ENCODE measurements at regions not wholly inside any gene's neighbourhood (a gene's known extent, or its start where the extent isn't known, plus 50 kb on each side); places are given as distances from the start of the nearest gene placed in this dataset.

DNA sequence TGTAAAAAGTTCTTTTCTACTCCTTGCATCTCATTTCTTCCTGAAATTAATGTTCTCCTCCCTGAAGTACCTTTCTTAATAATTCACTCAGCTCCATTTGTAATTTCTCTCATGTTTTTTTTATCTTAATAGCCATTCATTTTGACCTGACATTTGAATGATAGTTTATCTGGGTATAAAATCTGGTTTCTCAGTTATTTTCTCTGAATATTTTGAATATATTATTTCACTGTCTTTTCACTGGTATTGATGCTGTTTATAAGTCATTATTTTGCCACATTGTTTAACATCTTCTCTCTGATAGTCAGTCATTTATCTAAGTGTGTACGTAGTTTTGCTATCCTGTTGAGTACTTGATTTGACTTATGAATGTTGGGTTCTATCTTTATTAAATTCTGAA, 68.8 kb upstream of the ARHGAP18 start:
- no peak for DNase-seq

DNA sequence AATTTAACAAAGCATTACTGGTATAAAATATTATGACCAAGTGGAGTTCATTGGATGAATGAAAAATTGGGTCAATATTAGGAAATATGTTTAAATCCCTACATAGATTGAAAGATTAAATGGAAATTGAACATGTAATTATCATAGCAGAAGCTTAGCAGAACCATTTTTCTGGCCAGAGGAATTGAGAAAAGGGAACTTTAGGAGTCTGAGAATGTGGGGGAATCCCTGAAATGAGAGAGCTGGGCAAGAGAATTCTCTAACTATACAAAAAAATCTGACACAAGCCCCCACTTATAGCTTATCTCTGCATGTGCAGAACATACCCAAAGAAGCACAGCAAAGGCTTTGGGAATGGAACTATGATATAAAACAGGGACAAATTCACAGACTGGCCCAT, 67.4 kb upstream of the ARHGAP18 start:
- no peak for DNase-seq

DNA sequence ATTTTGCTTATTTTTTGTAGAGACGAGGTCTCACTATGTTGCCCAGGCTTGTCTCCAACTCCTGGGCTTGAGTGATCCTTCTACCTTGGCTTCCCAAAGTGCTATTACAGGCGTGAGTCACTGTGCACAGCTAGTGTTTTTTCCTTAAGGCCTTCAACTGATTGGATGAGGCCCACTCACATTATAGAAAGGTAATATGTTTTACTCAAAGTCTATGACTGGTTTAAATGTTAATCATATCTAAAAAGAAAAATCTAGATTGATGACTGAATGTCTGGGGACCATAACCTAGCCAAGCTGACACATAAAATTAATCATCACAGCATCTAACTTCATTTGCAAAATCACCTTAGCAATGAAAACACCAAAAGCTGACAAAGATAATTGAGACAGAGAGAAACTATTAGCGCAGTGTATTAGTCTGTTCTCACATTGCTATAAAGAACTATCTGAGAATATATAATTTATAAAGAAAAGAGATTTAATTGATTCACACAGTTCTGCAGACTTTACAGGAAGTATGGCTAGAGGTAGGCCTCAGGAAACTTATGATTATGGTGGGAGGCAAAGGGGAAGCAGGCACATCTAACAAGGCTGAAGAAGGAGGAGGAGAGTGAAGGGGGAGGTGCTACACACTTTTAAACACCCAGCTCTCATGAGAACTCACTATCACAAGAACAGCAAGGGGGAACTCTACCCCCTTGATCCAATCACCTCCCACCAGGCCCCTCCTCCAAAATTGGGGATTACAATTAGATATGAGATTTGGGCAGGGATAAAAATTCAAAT, 66.8 kb upstream of the ARHGAP18 start:
- DNase-seq, result no peak

DNA sequence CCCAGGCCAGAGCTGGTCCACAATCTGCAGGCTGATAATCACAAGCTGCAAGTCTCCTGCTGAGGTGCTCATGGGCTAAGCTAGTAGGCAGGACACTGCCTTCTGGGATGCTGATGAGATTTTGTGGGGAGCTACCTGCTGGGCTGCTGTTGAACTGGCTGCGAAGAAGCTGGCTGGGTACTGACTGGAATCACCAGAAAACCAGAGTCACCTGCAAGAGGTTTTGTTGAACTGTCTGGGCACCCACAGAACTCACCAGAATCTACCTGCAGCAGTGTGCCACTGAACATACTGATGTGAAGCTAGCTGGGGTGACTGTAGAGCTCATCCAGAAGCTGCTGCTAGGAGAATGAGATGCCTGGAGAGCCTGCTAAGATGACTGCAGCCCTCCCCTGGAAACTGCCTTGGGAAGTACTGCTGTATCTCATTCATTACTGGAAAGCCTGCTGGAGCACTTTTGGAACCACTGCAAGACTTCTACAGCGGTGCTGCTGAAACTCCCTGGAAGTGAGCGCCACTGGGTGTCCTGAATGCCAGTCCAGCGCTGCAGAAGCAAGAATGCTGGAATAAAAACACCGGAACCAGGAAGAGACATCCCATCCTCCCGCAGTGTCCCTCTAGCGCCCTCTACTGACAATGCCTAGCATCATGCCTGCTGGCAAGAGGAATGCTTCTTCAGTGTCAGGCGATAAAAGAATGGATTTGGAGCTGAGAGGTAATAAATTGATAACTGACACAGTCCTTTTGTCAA, 64.9 kb upstream of the ARHGAP18 start:
- peak; percentile 65 for DNase-seq

DNA sequence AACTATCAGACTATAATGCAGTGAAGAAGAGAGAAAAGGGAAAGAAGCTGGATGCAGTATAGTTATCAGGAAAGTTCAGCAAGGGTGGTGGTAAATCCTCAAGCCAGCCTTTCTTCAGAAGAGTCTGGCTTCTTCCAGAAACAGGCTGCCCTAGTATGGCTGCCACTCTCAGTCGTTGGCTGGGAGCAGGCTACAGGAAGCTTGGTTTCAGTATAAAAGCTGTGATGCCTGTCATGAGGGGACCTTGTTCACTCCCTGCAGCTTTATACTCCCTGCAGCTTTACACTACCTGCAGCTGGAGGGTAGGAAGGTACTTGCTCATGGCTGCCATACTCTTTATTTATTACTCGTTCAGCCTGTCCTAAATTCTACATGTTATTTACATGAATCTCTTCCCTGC, 63.3 kb upstream of the ARHGAP18 start:
- DNase-seq, result no peak

DNA sequence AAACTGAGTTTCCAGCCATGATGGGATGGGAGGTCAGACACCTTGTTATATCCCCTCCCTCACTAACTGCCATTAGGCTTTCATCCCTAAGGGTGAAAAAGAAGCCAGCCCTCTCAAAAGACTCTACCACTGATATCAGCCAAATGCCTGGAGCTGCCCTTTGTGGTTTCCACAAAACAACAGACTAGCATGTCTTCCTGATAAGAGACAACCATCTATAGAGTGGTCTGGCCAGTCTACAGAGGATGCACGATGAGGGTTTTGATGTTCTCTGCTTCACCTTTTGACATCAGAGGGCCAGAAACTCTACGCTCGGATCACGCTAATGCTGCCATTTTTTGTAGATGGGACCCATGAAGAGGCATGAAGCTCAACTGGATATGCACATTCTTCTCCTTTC, 61.7 kb upstream of the ARHGAP18 start:
- DNase-seq, result no peak

DNA sequence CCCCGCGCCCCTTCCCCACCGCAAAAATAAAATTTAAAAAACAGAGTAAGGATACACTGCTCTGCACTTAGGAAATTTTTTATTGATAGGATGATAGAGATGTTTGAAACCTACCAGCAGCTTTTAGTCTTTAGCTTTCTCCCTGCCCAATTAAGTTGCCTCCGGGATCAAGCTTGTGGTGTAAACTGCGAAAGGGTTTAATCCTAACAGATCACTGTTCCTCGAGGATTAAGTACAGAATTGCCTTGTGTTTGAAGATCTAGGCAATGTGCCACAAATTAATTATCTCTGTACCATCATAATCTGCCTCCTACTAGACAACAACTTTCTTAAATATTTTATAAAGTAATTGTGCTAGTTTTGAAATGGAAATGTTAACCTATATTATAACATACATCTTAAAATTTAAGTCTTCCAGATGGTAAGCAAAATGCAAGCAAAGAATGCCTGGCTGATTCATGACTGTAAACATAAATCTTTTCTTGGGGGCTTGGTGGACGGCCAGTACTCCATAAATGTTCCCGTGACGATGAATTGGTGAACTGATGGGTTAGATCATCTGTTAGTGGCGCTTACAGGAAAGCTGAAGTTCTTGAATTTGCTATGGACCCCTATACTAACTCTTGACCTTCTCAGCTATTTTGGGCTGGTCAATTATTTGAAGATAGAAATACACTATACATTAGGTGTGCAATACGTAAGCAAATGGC, 58.0 kb upstream of the ARHGAP18 start:
- DNase-seq, result no peak

DNA sequence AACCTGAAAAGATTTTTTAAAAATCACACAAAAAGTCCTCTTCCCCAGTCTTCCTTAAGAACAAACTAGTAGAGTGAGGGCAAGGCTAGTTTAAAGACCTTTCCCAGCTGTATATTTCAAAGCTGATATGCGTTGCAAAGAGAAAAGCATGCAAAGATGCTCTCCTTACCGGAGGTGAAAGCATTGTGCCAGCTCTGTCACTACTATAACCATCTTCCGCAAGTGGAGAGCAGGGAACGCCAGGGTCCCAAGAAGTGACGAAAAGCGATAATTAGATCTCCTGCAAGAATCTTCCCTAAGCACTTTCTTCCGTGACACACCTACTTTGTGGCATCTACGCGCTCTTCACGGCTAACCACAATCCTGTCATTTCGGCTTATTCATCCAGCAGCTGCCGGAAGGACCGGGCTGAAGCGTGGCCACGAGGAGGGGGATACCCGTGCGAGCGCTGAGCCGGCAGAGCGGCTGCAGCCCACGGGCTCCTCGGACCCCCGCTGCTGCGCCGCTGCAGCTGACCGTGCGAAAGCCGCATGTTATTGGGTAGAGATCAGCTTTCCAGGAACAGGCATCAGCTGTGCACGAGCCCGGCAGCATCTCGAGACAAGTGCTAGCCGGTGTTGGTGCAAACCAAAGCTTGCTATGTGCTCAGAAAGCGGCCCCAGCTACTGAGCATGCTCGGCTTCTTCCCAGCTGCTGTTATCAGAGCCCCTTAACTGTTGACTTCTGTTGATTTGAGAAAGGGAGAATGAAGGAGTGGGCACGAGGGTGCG, 57.2 kb upstream of the ARHGAP18 start:
- DNase-seq, result peak; percentile 75

DNA sequence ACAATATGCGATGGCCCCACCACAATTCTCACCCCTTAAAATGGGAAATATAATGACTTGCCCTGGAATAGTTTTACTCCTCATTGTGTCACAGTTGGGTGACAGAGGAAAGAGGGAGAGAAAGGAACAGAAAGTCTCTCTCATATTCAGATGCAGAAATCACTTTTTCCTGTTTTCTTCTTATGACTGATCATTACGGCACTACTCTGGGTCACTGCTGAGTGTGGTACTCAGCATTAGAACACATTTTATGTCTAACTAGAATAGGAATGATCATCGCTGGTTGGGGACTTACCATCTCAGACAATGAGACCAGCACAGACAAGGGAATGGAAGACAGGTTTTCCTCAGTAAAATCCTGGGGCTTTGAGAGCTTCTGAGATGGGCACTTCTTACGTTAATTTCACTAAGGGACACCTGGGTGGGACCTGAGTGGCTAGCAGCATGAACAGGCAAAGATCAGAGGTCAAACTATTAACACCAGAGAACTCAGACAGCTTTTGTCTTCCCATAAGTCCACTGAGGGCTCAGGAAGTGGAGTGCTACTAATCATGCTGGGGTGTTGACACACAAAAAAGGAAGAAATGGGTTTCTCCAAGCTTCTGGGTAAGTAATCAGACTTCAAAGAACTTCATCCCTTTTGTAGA, 54.9 kb upstream of the ARHGAP18 start:
- DNase-seq, result no peak

DNA sequence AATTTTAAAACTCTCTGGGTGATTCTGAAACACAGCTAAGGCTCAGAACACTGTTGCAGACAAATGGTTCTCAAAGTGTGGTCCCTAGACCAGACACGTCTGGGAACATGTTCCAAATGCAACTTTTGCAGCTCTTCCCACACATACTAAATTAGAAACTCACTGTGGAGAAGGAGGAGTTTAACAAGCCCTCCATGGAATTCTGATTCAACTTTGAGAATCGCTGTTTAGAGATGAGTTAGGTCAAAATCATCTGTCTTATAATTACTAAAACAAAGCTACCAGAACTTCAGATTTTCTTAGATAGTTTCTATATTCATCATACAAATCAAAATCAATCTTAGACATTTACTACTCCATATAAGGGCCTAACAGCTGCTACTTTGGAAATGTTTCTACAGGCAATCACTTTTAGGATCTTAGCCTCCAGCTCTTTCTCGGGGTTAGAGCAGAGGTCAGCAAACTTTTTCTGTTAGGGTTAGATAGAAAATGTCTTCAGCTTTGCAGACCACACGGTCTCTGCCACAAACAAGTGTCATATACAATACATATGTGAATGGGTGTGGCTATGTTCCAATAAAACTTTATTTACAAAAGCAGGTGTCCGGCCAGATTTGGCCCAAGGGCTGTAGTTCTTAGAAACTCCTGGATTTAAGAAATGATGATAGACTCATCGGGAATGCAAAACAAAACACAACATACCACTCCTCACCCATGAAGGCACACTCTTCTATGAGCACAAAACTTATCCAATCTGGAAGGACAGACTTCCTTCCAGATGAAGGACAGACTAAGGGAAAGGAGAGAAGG, 50.0 kb upstream of the ARHGAP18 start:
- DNase-seq, result no peak
